ENCODE measurements at regions not wholly inside any gene's neighbourhood (a gene's known extent, or its start where the extent isn't known, plus 50 kb on each side); places are given as distances from the start of the nearest gene placed in this dataset.

- DNase-seq (ENCODE audit: low read depth), result no peak
These were observed 96.9 kb upstream of the PPP1R9A start for GRCh38 chr7:94810496-94810895.

- DNase-seq (ENCODE audit: low read depth), result no peak
These were observed 93.5 kb upstream of the PPP1R9A start for GRCh38 chr7:94813917-94814316.

DNA sequence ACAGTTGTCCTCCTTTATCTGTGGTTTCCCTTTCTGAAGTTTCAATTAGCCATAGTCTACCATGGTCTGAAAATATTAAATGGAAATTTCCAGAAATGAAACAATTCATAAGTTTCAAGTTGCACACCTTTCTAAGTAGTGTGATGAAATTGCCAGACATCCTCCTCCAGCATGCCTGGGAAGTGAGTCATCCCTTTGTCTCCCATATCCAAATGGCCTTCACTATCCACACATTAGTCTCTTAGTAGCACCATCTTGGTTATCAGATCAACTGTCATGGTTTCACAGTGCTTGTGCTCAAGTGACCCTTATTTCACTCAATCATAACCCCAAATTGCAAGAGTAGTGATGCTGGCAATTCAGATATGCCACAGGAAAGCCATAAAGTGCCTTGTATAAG lies 83.4 kb upstream of the PPP1R9A start:
- DNase-seq (ENCODE audit: low read depth), result no peak

DNA sequence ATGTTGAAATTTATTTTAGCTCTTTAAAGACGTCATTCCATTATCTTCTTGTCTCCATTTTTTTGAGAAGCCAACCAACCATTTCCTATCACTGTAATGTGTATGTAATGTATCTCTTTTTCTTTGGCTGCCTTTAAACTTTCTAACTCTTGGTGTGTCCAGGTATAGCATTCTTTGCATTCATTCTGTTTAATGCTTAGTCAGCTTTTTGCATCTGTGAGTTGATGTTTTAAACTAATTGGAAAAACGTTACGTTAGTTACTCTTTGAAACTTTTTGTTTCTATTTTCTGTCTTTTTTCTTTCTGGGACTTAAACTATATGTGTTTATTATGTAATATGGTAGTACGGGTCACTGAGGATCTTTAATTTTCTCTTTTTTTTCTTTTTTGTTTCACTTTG lies 77.4 kb upstream of the PPP1R9A start:
- no peak for DNase-seq (ENCODE audit: low read depth)

DNA sequence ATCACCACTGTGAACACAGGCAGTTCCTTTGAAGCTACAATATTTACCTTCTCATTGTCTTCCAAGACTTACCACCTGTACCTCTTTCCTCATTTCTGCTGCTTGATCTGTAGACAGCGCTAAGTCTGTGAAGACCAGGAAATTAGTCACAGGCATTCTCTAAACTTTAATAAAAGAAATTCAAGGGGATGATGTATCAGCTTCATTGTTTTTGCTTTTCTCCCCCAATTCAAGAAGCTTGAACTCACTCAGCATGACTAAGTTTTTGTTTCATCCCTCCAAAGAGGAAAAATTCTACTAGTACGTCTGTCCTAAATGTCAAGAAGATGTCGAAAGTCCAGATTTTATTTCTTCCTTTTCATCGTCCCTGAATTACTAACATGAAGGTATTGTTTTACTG lies 75.3 kb upstream of the PPP1R9A start:
- no peak for DNase-seq (ENCODE audit: low read depth)

DNA sequence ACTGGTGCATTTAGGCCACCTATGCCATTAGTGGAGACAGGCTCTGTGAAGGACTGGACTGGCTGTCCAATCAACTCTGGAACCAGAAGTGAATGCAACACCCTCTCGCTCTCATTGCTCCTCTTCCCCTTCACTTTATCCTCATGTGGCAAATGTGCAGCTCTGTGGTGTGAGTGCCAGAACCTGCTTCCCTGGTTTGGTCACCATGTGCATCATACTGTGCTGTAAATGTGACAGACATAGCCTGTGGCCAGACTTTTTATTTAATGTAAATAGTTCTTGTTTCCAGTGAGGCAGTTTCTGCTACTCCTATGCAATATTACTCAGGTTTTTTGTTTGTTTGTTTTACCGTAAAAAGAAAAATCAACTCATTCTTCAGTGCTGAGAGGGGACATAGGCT lies 73.0 kb upstream of the PPP1R9A start:
- no peak for DNase-seq (ENCODE audit: low read depth)

GRCh38 chr7:94838717-94839116 lies 68.7 kb upstream of the PPP1R9A start:
- no peak for DNase-seq (ENCODE audit: low read depth)

DNA sequence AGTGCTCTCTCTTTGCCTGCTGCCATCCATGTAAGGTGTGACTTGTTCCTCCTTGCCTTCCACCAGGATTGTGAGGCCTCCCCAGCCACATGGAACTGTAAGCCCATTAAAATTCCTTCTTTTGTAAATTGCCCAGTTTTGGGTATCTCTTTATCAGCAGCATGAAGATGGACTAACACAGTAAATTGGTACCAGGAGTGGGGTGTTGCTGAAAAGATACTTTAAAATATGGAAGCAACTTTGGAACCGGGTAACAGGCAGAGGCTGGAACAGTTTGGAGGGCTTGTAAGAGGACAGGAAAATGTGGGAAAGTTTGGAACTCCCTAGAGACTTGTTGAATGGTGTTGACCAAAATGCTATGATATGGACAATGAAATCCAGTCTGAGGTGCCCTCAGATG lies 63.8 kb upstream of the PPP1R9A start:
- no peak for DNase-seq (ENCODE audit: low read depth)

- DNase-seq (ENCODE audit: low read depth), result no peak
These were observed 58.9 kb upstream of the PPP1R9A start for GRCh38 chr7:94848531-94848930.

GRCh38 chr7:94848992-94849576 lies 58.3 kb upstream of the PPP1R9A start:
- no peak for DNase-seq (ENCODE audit: low read depth)

DNA sequence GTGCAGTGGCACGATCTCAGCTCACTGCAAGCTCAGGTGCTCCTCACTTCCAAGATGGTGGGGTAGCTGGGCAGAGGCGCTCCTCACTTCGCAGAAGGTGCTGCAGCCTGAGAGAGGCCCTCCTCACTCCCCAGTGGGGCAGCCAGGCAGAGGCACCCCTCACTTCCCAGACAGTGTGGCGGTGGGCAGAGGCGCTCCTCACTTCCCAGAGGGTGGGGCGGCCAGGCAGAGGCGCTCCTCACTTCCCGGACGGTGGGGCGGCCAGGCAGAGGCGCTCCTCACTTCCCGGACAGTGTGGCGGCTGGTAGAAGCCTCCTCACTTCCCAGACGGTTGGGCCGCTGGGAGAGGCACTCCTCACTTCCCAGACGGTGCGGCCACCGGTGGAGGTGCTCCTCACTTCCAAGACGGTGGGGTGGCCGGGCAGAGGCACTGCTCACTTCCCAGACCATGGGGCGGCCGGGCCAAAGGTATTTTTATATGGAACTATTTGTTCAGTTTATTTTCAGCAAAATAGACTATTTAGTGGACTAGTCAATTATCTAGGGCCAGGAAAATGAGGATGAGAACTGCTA lies 57.7 kb upstream of the PPP1R9A start:
- no peak for DNase-seq (ENCODE audit: low read depth)

DNA sequence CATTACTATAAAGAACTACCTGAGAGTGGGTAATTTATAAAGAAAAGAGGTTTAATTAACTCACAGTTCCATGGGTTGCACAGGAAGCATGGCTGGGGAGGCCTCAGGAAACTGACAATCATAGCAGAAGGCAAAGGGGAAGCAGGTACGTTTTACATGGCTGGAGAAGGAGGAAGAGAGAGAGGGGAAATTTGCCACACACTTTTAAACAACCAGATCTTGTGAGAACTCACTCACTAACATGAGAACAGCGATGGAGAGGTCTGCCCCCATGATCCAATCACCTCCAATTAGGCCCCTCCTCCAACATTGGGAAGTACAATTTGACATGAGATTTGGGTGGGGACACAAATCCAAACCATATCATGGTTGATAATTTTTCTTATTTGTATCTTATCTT lies 51.8 kb upstream of the PPP1R9A start:
- DNase-seq (ENCODE audit: low read depth), result no peak

GRCh38 chr7:94856643-94857042 lies 50.8 kb upstream of the PPP1R9A start:
- no peak for DNase-seq (ENCODE audit: low read depth)

All from forelimb muscle (tissue), 1 donor.